Hepatocyte (in vitro differentiated cells): ENCODE measurements at regions not wholly inside any gene's neighbourhood (a gene's known extent, or its start where the extent isn't known, plus 50 kb on each side); places are given as distances from the start of the nearest gene placed in this dataset.

Source experiments
- EZH2 ChIP-seq: fragments of 200-600 bp; sonication (generic); IDR thresholded peaks from 2 replicates; pipeline ENCODE4 v1.6.1; 2016; ENCODE audit warnings: antibody characterized with exemption, mild to moderate bottlenecking, borderline replicate concordance
- EZH2phosphoT487 ChIP-seq: fragments of 200-600 bp; sonication (generic); IDR thresholded peaks from one replicate; pipeline ENCODE4 v1.6.1; 2018; ENCODE audit warnings: antibody characterized with exemption, mild to moderate bottlenecking, low read depth, moderate library complexity; ENCODE audit not compliant: unreplicated experiment, severe bottlenecking
- TF ChIP-seq, protein P1 (sequence below): fragments of 200-600 bp; sonication (generic); IDR thresholded peaks from 2 replicates; pipeline ENCODE4 v1.5.1; 2016; ENCODE audit warnings: antibody characterized with exemption, mild to moderate bottlenecking; ENCODE audit not compliant: poor library complexity

DNA sequence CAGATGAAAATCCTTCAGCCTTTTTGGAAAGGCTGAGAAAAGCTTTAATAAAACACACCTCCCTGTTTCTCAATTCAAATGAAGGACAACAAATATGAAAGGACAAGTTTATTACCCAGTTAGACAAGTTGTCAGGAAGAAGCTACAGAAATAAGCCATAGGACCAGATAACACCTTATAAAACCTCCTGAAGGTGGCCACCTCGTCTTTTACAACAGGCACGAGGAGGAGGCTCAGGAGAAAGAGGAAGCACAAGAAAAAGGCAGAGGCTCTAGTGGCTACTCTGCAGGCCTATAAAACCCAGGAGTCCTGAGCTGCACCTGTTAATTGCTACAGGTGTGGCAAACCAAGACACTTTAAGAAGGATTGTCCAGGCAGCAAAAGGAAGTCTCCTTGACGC, 352.1 kb upstream of the CDH18 start:
- TF ChIP-seq EZH2phosphoT487 (no peak), EZH2 (no peak)
- TF ChIP-seq, protein P1, sequence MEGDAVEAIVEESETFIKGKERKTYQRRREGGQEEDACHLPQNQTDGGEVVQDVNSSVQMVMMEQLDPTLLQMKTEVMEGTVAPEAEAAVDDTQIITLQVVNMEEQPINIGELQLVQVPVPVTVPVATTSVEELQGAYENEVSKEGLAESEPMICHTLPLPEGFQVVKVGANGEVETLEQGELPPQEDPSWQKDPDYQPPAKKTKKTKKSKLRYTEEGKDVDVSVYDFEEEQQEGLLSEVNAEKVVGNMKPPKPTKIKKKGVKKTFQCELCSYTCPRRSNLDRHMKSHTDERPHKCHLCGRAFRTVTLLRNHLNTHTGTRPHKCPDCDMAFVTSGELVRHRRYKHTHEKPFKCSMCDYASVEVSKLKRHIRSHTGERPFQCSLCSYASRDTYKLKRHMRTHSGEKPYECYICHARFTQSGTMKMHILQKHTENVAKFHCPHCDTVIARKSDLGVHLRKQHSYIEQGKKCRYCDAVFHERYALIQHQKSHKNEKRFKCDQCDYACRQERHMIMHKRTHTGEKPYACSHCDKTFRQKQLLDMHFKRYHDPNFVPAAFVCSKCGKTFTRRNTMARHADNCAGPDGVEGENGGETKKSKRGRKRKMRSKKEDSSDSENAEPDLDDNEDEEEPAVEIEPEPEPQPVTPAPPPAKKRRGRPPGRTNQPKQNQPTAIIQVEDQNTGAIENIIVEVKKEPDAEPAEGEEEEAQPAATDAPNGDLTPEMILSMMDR: no peak
